ENCODE measurements at regions not wholly inside any gene's neighbourhood (a gene's known extent, or its start where the extent isn't known, plus 50 kb on each side); places are given as distances from the start of the nearest gene placed in this dataset.
"Not testable (repeated sequence)": the region's sequence is repeated elsewhere in the genome, so short reads cannot be mapped to it uniquely, and the experiment has no call there.

- TF ChIP-seq POLR2A (IDR thresholded peaks at IDR 0.05; ENCODE audit: low read length); GATA1 (IDR thresholded peaks at IDR 0.05; ENCODE audit: low read depth, low read length): not testable (repeated sequence)
These were observed 1471.4 kb downstream of the SUCLG1 start for GRCh38 chr2:82987706-82988105.
